GM19328 (cell line): ENCODE measurements at regions not wholly inside any gene's neighbourhood (a gene's known extent, or its start where the extent isn't known, plus 50 kb on each side); places are given as distances from the start of the nearest gene placed in this dataset.

Source experiments
- ATAC-seq: cut with Tn5 transposase; IDR thresholded peaks from one replicate; pipeline ENCODE4 v1.9.1; 2021; ENCODE audit warnings: mild to moderate bottlenecking, moderate library complexity; ENCODE audit not compliant: unreplicated experiment

- ATAC-seq: no peak
Measured at GRCh38 chr11:82676483-82677094, 57.1 kb downstream of the FAM181B start.

- ATAC-seq: no peak
Measured at GRCh38 chr11:82675838-82676237, 57.8 kb downstream of the FAM181B start.

- no peak for ATAC-seq
Measured at GRCh38 chr11:82673631-82674030, 60.0 kb downstream of the FAM181B start.

DNA sequence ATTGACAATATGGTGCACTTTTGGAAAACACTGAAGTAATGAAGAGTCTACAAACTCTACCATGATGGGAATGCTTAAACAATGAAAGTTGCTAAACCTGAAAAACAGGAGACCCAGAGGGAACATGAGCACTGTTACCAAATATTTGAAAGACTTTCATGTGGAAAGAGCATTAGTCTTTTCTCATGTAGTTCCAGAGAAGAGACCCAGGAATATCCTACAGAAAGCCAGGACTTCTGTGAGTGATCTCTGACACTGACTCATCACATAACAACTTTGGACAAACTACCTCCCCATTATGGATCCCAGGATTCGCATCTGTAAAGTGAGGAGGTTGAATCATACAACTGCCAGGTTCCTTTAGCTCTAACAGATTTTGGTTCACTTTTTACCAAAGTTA is 62.2 kb downstream of the FAM181B start:
- ATAC-seq: no peak

DNA sequence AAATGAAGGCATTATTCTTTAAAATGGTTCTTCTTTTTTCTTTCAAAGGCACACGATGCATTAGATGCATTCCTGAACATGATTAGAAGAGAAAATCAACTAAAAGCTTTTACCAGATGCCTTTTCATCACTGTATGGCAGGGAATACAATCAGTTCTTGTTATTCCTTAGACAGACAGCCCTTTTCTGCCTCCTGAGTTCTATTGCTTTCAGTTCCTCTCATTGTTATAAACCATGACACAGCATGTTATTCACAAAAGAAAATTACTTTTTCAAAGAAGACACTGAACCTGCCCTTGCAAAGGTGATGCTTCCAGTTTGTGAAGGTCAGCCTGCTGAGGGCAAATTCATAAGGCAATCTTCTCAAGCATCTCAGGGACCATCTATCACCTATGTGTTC is 70.1 kb downstream of the FAM181B start:
- ATAC-seq: no peak

GRCh38 chr11:82653752-82654151 is 79.9 kb downstream of the FAM181B start:
- ATAC-seq: no peak

DNA sequence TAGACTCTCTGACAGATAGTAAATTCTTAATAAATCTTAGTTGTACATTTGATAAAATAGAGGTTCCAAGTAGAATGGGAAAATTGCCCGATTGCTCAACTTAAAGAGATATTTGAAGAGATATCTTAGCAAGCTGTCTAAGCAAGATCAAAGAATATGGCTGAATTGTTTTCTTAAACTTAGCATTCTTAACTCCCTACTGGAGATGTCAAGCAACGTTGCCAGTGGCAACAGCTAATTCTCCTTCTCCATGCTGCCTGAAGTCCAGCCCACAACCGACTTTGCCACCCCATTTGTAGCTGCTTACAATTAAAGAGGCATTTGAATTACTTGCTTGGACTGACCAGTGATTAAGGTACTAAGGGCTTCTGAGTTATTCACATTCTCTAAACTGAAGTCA is 94.4 kb downstream of the FAM181B start:
- ATAC-seq: no peak

DNA sequence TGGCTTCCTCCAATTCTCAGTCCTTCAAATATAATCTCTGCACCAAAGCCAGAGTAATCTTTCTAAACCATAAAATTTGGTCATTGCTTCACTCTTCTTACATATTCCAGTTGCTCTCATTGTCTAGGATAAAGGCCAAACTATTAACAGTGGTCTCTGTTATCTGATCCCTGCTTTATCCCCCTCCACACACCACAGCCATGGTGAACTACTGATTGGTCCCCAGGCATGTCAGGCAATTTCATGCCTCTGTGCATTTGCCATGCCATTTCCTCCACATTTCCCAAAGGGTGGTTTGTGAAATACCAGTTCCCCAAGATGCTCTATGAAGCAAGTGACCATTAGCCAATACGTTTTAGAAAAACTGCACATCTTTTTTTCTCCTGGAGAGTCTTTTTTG is 97.0 kb downstream of the FAM181B start:
- no peak for ATAC-seq

GRCh38 chr11:82634091-82634490 is 99.6 kb downstream of the FAM181B start:
- ATAC-seq: no peak

GRCh38 chr11:82631722-82632630 is 101.7 kb downstream of the FAM181B start:
- ATAC-seq: peak; percentile 60

DNA sequence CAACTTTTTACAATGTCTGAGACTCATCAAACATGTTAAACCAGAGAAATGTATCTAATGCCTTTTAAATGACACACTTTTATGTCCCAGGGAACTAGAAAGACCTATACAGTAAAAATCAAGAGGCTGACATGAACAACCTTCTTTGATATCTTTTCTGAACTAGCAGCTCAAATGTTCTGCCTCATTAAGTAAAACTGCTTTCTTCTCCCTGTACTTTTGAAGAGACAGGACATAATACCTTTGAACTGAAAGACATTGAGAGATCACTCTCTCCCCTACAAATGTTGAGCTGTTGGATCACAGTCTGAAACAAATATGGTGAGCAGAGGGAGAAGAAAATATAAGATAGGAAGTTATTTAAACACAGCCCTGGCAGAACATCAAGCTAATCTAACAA is 123.0 kb downstream of the FAM181B start:
- no peak for ATAC-seq

GRCh38 chr11:82606738-82607137 is 126.9 kb downstream of the FAM181B start:
- ATAC-seq: no peak

DNA sequence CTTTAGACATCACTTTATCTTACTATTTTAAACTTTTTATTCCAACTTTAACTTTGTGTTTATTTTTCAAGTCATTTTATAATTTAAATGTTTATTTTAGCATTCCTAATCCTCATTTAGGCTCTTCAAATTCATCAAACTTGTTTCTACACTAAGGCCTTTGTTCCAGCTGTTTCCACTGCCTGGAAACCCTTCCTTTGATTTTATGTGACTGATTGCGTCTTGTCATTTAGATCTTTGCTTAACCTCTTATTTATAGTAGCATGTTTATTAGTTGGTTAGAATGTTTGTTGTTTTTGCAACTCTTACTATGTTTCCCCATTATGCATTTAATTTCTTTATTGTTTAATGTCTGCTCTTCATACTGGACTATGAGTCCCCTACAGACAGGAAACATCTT is 132.0 kb downstream of the FAM181B start:
- no peak for ATAC-seq

- ATAC-seq: no peak
Measured at GRCh38 chr11:82599836-82600235, 133.8 kb downstream of the FAM181B start.

- ATAC-seq: no peak
Measured at GRCh38 chr11:82586581-82586980, 147.1 kb downstream of the FAM181B start.

- no peak for ATAC-seq
Measured at GRCh38 chr11:82577246-82577645, 156.4 kb downstream of the FAM181B start.

GRCh38 chr11:82560836-82561235 is 172.8 kb downstream of the FAM181B start:
- ATAC-seq: no peak

DNA sequence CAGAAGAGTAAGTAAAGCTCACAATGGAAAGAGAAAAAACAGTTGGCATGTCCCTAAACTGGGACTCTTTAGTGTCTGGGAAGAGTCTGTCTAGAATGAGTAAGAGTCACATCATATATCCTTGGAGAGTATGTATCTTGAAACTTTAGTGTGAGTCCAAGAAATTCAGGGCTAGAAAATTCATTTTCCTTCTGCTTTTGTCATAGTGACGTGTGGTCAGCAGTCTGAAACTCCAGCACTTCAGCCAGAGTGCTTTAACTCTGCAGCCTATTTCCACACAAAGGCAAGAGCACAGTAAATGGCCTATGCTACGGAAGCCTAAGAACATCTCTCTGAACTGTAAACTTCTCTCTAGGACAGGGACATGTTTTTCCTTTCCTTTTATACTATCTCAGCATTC is 174.1 kb downstream of the FAM181B start:
- no peak for ATAC-seq

DNA sequence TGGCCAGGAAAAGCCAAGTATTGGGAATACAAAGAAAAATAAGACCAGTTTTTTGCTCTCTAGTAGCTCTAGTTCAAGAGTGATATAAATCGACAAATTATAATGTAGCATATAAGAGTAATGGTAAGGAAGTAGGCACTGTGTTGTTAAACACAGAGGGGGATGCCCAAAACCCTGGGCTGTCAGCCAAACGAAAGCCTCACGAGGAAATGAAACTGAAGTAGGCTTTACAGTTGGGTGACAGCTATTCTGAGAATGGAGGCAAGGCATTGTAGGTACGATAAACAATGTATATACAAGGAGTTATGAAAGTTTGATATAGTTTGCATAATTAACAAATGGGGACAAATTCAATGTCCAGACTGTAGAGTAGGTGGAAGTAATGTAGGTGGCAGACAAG is 176.4 kb downstream of the FAM181B start:
- ATAC-seq: peak; percentile 98

- no peak for ATAC-seq
Measured at GRCh38 chr11:82556210-82556609, 177.5 kb downstream of the FAM181B start.

GRCh38 chr11:82546661-82547557 is 186.8 kb downstream of the FAM181B start:
- no peak for ATAC-seq
